Kasumi-1 (cell line): ENCODE measurements at regions not wholly inside any gene's neighbourhood (a gene's known extent, or its start where the extent isn't known, plus 50 kb on each side); places are given as distances from the start of the nearest gene placed in this dataset.
A peak's percentile ranks its signal among the peaks of the same experiment; 100 is the strongest.

ENCODE experiments used
- DNase-seq, 2 experiments: peaks; one replicate each; lab custom pipeline; 2025; lab: John Stamatoyannopoulos, UW

DNA sequence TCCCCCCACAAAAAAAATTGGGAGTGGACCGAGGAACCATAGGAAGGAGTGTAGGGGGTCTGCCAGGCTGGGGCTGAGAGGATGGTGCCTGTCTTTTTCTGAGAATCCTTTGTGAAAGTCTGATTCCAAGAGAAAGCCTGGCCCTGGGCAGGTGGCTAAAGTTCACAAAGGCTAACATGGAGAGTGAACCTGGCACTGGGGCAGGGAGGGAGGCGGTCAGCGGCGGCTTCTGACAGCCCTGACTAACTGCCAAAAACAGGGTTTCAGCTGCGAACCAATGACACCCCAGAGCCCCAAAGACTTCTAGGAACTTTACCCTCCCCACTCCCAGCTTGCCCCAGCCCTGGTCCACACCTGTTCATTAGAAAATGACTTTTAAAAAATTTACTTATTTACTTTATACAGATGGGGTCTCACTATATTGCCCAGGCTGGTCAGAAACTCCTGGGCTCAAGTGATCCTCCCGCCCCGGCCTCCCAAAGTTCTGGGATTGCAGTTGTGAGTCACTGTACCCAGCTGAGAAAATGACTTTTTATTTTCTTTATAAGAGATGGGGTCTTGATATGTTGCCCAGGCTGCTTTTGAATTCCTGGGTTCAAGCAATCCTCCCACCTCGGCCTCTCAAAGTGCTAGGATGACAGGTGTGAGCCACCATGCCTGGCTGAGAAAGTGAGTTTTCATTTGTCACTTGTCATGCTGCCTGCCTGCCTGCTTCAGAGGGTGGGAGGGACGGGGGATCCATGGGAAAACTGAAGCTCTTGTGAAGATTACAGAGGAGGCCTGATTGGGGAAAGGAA is 61.0 kb upstream of the DUSP5 start:
- DNase-seq: no peak

DNA sequence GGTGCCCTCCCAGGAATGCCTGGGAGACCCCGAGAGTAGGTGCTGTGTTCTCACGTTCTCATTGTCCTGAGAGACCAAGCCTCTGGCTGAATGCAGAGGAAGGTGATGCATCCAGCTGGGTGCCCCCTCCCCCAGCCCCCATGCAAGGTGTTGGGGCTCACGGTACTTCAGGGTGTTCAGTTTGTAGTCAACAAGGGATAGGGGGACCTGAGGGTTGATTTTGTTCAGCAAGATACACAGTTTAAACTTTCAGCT is 60.4 kb upstream of the DUSP5 start:
- DNase-seq: no peak

DNA sequence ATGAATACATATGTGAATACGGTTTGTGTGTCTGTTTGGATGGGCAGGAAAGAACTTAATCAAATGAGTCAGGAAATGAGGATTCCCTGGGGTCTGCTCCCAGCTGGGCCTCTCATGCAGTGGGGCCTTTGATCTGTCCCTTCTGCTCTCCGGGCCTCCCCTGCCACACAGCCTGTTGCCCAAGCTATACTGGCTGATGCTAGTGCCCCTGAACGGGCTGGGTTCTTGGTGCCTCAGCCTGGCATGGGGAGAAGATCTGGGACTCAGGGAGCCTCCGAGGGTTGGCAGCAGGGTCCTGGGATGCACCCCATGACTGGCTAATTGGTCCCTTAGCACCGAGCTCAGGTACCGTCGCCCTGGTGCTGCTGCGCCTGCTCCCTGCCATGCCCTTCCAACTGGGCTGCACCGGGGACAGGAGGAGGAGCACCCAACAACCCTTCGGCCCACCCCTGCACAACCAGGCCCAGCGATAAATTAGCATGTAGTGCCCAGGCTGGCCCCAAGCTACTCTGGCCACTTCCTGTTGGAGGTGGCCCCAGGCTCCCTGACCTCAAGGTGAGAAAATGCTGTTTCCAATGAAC is 59.9 kb upstream of the DUSP5 start:
- DNase-seq: no peak

DNA sequence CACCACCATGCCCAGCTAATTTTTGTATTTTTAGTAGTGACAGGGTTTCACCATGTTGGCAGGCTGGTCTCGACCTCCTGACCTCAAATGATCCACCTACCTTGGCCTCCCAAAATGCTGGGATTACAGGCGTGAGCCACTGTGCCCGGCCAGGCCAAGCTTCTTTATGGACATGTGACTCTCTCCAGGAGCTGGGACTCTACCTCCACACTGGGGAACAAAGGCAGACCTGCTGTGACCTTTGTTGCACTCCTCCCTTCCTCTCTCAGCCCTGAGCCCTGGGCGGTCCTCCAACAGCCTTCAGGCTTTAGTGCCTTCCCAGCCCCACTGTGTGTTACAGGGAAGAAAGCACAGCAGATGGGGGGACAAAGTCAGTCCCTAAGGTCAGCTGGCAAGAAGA is 55.0 kb upstream of the DUSP5 start:
- no peak for DNase-seq

DNA sequence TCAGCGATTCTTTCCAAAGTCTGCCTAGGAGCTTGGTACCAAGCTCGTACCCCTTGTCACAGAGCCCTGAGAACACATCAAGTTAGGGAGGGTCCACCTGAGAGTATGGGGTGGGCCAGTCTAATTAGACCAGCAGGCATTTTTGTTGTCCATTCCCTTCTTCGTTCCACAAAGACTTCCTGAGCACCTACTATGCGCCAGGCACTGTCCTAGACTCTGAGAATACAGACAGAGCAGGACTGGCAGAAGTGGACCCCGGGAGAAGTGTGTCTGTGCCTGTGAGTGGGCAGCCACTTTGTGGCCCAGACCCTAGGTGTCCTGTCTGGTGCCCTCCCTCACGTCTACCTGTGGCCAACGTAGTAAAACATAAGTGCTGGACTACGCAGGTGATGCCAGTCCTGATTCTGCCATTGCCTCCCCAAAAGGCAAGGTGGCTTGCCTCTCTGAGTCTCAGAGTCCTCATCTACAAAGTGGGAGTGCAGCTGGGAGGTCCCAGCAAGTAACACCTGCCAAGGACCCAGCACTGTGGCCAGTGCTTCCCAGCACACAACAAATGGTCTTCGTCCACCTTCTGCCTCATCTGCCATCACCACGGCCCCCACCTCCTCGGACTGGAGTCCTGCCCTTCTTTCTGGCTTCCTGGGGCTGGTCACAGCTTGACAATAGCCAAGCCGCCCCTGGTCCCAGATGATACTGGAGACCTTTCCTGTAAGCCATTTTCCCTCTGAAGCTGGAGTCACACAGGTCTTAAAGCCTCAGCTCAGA is 54.3 kb upstream of the DUSP5 start:
- no peak for DNase-seq

DNA sequence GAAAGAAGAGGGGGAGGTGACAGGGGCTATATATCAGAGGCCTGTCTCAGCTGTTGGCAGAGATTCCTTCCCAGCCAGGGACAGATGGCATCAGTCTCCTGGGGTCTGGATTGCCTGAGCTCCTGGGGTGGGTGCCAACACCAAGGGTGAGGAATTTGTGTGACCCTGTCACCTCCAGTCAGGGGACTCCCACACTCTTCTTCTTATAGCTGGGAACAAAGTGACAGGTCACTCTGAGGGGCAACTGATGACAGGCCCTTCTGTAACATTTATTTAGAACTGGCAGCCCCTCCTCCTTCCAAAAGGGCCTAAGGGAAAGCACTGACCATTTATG is 53.7 kb upstream of the DUSP5 start:
- DNase-seq: no peak

DNA sequence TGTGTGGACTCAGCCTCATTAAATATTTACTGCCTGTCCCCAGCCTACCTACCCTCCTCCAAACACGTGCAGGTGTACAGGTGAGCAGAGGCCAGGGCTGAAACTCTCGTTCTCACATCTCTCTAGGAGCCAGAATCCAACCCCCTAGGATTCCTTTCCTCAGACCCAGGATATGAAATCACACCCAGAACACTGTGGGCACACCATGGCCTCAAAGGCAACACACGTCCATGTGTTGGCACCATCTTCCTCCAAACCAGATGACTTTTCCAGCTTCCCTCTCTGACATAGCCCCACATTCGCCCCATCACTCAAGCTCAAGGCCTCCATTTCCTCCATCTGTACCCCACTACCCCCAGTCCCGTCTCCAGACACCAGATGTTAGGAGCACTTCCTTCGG is 51.8 kb upstream of the DUSP5 start:
- DNase-seq: no peak

DNA sequence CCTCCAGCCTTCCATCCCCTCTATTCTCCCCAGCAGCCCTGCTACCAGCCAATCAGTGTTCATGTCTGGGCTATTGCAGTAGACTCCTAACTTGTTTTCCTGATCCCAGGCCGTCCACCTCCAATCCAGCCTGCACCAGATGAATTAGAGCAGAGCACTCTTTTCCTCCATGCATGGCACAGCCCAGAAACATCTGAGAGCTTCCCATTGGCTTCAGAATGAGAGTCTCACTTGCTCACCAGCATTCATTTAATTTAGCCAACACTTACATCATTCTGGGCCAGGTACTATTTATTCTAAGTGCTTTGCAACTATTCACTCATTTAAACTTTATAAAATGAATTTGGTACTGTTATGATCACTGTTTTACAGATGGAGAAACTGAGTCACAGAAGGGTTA is 51.4 kb upstream of the DUSP5 start:
- no peak for DNase-seq

DNA sequence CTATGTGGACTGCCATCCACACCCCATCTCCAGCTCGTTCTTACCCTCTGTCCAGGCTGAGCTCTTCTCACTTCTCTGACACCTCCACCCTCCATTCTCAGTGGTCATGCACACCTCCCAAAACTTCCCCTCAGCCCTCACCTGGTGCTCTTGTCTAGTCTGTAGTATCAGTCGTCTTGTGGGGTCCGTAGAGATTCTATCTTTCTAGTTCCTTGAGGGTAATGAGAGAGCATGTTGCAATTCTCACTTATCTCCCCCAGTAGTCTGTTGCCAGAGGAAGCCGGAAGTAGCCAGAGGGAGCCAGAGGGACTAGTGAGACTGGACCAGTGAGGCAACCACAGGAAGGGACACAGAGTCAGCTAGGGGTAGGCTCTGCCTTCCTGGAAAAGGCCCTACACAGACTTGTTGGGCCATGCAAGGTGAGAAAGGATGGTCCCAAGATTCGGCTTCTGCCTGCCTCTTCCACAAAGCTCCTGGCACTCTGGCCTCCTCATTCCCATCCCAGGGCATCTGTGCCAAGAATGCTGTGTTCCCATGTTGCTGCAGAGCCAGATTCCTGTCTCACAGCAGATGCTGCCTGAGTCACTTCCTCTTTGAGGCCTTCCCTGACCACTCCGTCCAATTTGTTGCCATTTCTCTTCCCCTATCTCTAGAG is 50.6 kb upstream of the DUSP5 start:
- DNase-seq: peak; percentile 87 to 89

DNA sequence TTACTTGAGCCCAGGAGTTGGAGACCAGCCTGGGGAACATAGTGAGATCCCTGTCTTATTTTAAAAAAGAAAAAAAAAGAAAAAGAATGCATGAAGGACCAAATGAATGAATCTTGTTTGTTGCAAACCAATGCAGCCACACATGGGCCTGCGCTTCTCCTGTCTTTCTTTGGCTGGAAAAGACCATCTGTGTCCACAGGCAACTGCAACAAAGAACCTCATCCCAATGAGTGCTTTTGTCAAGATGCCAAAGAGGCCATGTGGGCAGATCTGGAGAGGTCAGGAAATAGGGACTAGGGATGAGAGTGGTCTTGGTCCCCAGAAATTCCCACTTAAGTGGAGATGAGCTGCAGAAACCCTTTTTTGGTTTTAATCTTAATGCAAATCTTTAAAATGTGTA is 49.8 kb upstream of the DUSP5 start:
- no peak for DNase-seq
